ENCODE measurements at regions not wholly inside any gene's neighbourhood (a gene's known extent, or its start where the extent isn't known, plus 50 kb on each side); places are given as distances from the start of the nearest gene placed in this dataset.

DNA sequence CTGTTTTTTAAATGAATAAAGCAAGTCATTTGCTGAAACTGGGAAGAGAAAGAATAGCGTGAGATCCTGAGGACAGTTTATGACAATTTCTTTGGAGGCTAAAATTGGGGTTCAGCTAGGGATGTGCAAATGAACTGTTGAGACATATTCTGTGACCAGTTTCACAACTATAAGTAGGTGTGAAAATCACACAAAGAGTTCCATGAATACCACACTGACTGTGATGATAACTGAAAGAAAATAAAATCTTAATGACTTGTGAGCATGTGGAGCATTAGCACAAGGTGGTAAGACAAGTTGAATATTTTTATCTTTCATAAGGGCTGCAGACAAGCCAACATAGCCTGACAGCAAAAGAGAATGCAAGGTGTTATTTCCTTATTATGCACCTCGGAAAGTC, 61.1 kb upstream of the PDGFD start:
- Histone ChIP-seq H3K23ac (ENCODE audit: insufficient read length) (no peak overlapping the region), H2BK15ac (ENCODE audit: low read length) (no peak overlapping the region), H2AK5ac (ENCODE audit: low read depth, low read length) (no peak overlapping the region), H4K20me1 (replicated peaks in 1 of 2; ENCODE audit: control insufficient read depth in 1 of 2, insufficient read depth in 2 of 2, low read length in 2 of 2) (no peaks in the 10 kb centered on the region), H4K8ac (ENCODE audit: extremely low read depth, insufficient read depth, low read length) (no peak overlapping the region), H3K14ac (ENCODE audit: insufficient read length) (no peak overlapping the region), H3K9me3 (ENCODE audit: insufficient read depth in 2 of 2, low read depth in 1 of 2, low read length in 1 of 2) (no peaks in the 10 kb centered on the region), H3K23me2 (ENCODE audit: low read depth, low read length) (no peaks in the 10 kb centered on the region), H2BK20ac (ENCODE audit: low read length) (no peak overlapping the region), H3K79me2 (ENCODE audit: control insufficient read depth in 1 of 2, insufficient read depth in 2 of 2, low read length in 2 of 2) (no peaks in the 10 kb centered on the region), H3K56ac (replicated peaks; ENCODE audit: insufficient read length, low read depth, low read length) (no peak overlapping the region), H3K36me3 (ENCODE audit: control insufficient read depth in 2 of 4, insufficient read depth in 4 of 4, low read length in 3 of 4) (no peaks in the 10 kb centered on the region), H3K9ac (replicated peaks in 1 of 4; ENCODE audit: extremely low read depth in 1 of 4, low read depth in 3 of 4, low read length in 3 of 4) (no peak overlapping the region), H3K4me3 (ENCODE audit: extremely low read depth in 1 of 4, insufficient read depth in 2 of 4, low read depth in 3 of 4, low read length in 4 of 4) (no peak overlapping the region), H3K18ac (ENCODE audit: extremely low read depth, low read length) (no peak overlapping the region), H4K5ac (ENCODE audit: insufficient read length, low read depth, low read length) (no peak overlapping the region), H2BK12ac (ENCODE audit: low read depth, low read length) (no peak overlapping the region), H2AFZ (ENCODE audit: low read length) (no peak overlapping the region), H3K27me3 (replicated peaks in 1 of 4; ENCODE audit: control insufficient read depth in 3 of 4, extremely low read depth in 1 of 4, insufficient read depth in 3 of 4, low read length in 3 of 4) (no peaks in the 10 kb centered on the region), H3K4me2 (ENCODE audit: insufficient read depth in 1 of 2, low read depth in 2 of 2, low read length in 2 of 2) (no peak overlapping the region), H4K91ac (replicated peaks; ENCODE audit: insufficient read length, low read length) (no peak overlapping the region), H3K27ac (ENCODE audit: low read depth, low read length) (no peak overlapping the region), H3K4me1 (replicated peaks in 1 of 4; ENCODE audit: control insufficient read depth in 3 of 4, insufficient read depth in 4 of 4, low read length in 3 of 4) (no peaks in the 10 kb centered on the region), H2BK5ac (ENCODE audit: low read depth, low read length) (no peak overlapping the region), H2BK120ac (replicated peaks; ENCODE audit: low read depth, low read length) (no peak overlapping the region), H3K4ac (replicated peaks; ENCODE audit: insufficient read length, low read depth, low read length) (no peak overlapping the region), H3K79me1 (ENCODE audit: low read depth, low read length) (no peaks in the 10 kb centered on the region)
- CTCF ChIA-PET (ENCODE audit: partially characterized antibody), result no interaction called here
- no peak for FAIRE-seq
- no peak for TF ChIP-seq SP2 (IDR thresholded peaks at IDR 0.05; ENCODE audit: low read length)
- no peak for TF ChIP-seq BCL11A (IDR thresholded peaks at IDR 0.05; ENCODE audit: low read depth in 2 of 2, low read length in 2 of 2)
- no peak for TF ChIP-seq CHD1 (IDR thresholded peaks at IDR 0.05; ENCODE audit: low read depth, low read length)
- no peak for DNase-seq (ENCODE audit: low read depth in 1 of 2, low spot score in 2 of 2)
- WGBS, 2 experiments (ENCODE audit: extremely low coverage in 1 of 2, insufficient coverage in 1 of 2, insufficient read length in 1 of 2, insufficient replicate concordance in 2 of 2, low coverage in 1 of 2, low lambda C conversion rate in 2 of 2, missing lambda C conversion rate in 1 of 2), result 75% methylated on average over 2 of the region's 2 CpGs; no CpG with 5 or more reads in 1 of the 2 experiments
- POLR2A ChIA-PET (ENCODE audit: partially characterized antibody), result no interaction called here

Measured in H1 (cell line).